Calu3 (cell line): ENCODE measurements at regions not wholly inside any gene's neighbourhood (a gene's known extent, or its start where the extent isn't known, plus 50 kb on each side); places are given as distances from the start of the nearest gene placed in this dataset.

Experiments
- BruUV-seq: library from RNA; stranded (reverse); fragments of 400-500 nt; replicated peaks from 2 replicates; lab custom pipeline; 2021; lab: Mats Ljungman, UMichigan
- CTCF ChIA-PET: fragments of 300-600 bp; sonication (Branson Sonifier 250); formaldehyde crosslinking; loops from one replicate; lab custom pipeline; 2022; ENCODE audit warnings: antibody characterized with exemption; lab: Charles Lee
- DNase-seq: peaks from one replicate; pipeline ENCODE4 v3.0.0; 2022
- H3K27ac Mint-ChIP-seq: one replicate; pipeline ENCODE4 v1.8.0; 2022; ENCODE audit warnings: mixed read lengths; ENCODE audit not compliant: unreplicated experiment
- H3K27me3 Mint-ChIP-seq: one replicate; pipeline ENCODE4 v1.8.0; 2022; ENCODE audit warnings: mixed read lengths; ENCODE audit not compliant: unreplicated experiment
- H3K36me3 Mint-ChIP-seq: one replicate; pipeline ENCODE4 v1.8.0; 2022; ENCODE audit warnings: mild to moderate bottlenecking, moderate library complexity, mixed read lengths; ENCODE audit not compliant: insufficient read depth, unreplicated experiment
- H3K4me1 Mint-ChIP-seq: one replicate; pipeline ENCODE4 v1.8.0; 2022; ENCODE audit warnings: mild to moderate bottlenecking, low read depth, mixed read lengths; ENCODE audit not compliant: unreplicated experiment
- H3K4me3 Mint-ChIP-seq: one replicate; pipeline ENCODE4 v1.8.0; 2022; ENCODE audit warnings: mild to moderate bottlenecking, low read depth, moderate library complexity, mixed read lengths; ENCODE audit not compliant: unreplicated experiment
- H3K9me3 Mint-ChIP-seq: one replicate; pipeline ENCODE4 v1.8.0; 2022; ENCODE audit warnings: low read depth, mixed read lengths; ENCODE audit not compliant: unreplicated experiment
- intact Hi-C: fragments of 100-400 bp; cut with micrococcal nuclease; formaldehyde crosslinking; loops from one replicate; pipeline ENCODE4 v1.10.0; 2022; ENCODE audit not compliant: unreplicated experiment
- TF ChIP-seq, protein P1 (sequence below): fragments of 200-600 bp; IDR thresholded peaks from one replicate; pipeline ENCODE4 v1.8.0; 2022; ENCODE audit warnings: antibody characterized with exemption; ENCODE audit not compliant: unreplicated experiment

GRCh38 chr3:155007729-155008128 lies 72.4 kb upstream of the MME start:
- CTCF ChIA-PET, result no interaction called here
- intact Hi-C loops, result no loop called here
- H3K9me3 Mint-ChIP-seq, result peaks cover 8% of the 10 kb centered on the region

DNA sequence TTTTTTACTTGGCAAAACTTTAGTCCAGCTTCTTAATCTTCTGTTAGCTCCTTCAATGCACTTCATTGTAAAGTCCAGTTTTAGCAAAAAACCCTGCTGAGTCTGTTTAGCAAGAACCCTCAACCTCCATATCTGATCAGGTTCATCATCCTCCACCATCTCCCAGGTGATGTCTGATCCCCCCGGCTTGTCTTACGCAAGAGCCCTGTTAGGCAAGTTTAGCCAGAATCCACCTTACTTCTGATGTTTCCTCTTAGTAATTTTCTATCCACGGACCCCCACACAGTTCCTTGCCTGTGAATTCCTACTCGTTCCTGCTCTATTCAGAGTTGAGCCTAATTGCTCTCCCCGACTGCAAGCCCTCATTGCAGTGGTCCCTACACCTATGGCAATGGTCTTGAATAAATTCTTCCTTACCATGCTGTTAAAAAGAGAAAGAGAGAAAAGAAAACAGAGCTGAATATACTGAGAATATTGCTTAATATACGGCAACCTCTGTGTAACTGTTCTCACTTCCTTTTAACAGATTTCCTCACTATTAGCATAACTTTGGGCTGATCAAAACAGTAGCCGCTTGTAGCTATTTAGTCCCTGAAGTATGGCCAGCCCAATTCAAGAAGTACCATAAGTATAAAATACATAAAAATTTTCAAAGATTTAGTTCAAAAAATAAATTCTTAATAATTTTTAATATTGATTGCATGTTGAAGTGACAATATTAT lies 78.7 kb upstream of the MME start:
- H3K4me3 Mint-ChIP-seq, result no peak overlapping the region
- intact Hi-C loops, result no loop called here
- CTCF ChIA-PET, result no interaction called here
- BruUV-seq, result no TSS peak
- no peaks in the 10 kb centered on the region for H3K36me3 Mint-ChIP-seq
- TF ChIP-seq, protein P1, sequence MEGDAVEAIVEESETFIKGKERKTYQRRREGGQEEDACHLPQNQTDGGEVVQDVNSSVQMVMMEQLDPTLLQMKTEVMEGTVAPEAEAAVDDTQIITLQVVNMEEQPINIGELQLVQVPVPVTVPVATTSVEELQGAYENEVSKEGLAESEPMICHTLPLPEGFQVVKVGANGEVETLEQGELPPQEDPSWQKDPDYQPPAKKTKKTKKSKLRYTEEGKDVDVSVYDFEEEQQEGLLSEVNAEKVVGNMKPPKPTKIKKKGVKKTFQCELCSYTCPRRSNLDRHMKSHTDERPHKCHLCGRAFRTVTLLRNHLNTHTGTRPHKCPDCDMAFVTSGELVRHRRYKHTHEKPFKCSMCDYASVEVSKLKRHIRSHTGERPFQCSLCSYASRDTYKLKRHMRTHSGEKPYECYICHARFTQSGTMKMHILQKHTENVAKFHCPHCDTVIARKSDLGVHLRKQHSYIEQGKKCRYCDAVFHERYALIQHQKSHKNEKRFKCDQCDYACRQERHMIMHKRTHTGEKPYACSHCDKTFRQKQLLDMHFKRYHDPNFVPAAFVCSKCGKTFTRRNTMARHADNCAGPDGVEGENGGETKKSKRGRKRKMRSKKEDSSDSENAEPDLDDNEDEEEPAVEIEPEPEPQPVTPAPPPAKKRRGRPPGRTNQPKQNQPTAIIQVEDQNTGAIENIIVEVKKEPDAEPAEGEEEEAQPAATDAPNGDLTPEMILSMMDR, result no peak
- H3K9me3 Mint-ChIP-seq, result peaks cover 6% of the 10 kb centered on the region
- DNase-seq, result no peak
- H3K4me1 Mint-ChIP-seq, result no peaks in the 10 kb centered on the region
- H3K27me3 Mint-ChIP-seq, result no peaks in the 10 kb centered on the region
- no peak overlapping the region for H3K27ac Mint-ChIP-seq

More at GRCh38 chr3:155007729-155008128, 72.4 kb upstream of the MME start:
- BruUV-seq, result no TSS peak
- Mint-ChIP-seq H3K36me3 (no peaks in the 10 kb centered on the region), H3K27me3 (no peaks in the 10 kb centered on the region), H3K4me3 (no peak overlapping the region), H3K4me1 (no peaks in the 10 kb centered on the region), H3K27ac (no peak overlapping the region)
- DNase-seq, result no peak
- TF ChIP-seq, protein P1, result no peak

DNA sequence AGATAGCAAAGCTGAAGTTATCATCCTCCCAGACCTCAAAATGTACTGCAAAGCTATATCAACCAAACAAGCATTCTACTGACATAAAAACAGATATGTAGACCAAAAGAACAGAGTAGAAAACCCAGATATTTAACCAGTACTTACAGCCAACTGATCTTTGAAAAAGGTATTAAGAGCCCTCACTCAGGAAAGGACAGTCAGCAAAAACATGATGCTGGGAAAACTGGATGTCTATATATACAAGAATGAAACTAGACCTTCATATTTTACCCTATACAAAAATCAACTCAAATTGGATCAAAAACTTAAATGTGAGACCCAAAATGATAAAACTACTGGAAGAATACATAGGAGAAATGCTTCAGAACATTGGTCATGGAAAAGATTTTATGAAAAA lies 87.5 kb upstream of the MME start:
- intact Hi-C loops, result no loop called here
- H3K27me3 Mint-ChIP-seq, result no peaks in the 10 kb centered on the region
- TF ChIP-seq, protein P1, result no peak
- H3K4me3 Mint-ChIP-seq, result no peak overlapping the region
- no peak overlapping the region for H3K27ac Mint-ChIP-seq
- H3K9me3 Mint-ChIP-seq, result no peaks in the 10 kb centered on the region
- no TSS peak for BruUV-seq
- H3K4me1 Mint-ChIP-seq, result no peaks in the 10 kb centered on the region
- CTCF ChIA-PET, result no interaction called here
- H3K36me3 Mint-ChIP-seq, result no peaks in the 10 kb centered on the region
- DNase-seq, result no peak

DNA sequence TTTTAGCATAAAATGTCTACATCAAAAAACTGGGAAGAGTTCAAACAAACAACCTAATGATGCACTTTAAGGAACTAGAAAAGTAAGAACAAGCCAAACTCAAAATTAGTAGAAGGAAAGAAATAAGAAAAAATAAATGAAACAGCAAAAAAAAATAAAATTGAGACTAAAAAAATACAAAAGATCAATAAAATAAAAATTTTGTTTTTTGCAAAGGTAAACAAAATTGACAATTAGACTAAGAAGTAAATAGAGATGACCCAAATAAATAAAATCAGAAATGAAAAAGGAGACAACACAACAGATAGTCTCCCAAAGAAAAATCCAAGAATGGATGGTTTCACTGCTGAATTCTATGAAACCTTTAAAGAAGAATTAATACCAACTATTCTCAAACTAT lies 89.6 kb upstream of the MME start:
- no peak overlapping the region for H3K4me3 Mint-ChIP-seq
- no peak overlapping the region for H3K27ac Mint-ChIP-seq
- no peaks in the 10 kb centered on the region for H3K27me3 Mint-ChIP-seq
- H3K4me1 Mint-ChIP-seq, result no peaks in the 10 kb centered on the region
- no TSS peak for BruUV-seq
- intact Hi-C loops, result no loop called here
- H3K36me3 Mint-ChIP-seq, result no peaks in the 10 kb centered on the region
- DNase-seq, result no peak
- no peaks in the 10 kb centered on the region for H3K9me3 Mint-ChIP-seq
- CTCF ChIA-PET, result no interaction called here
- TF ChIP-seq, protein P1, result no peak
